Activated CD4-positive, alpha-beta T cell treated with anti-CD3 and anti-CD28 coated beads, Interleukin-2, amount 50 U/mL, for 16 hours (primary cell): ENCODE measurements at regions not wholly inside any gene's neighbourhood (a gene's known extent, or its start where the extent isn't known, plus 50 kb on each side); places are given as distances from the start of the nearest gene placed in this dataset.

Experiments used
- DNase-seq: peaks from one replicate; pipeline ENCODE4 v3.0.0-alpha.2; 2020

GRCh38 chr17:79500745-79501618, 109.9 kb downstream of the RBFOX3 start:
- no peak for DNase-seq

- DNase-seq = no peak
Observed at GRCh38 chr17:79498854-79499253, 112.0 kb downstream of the RBFOX3 start.

GRCh38 chr17:79497777-79498348, 113.0 kb downstream of the RBFOX3 start:
- DNase-seq = no peak

GRCh38 chr17:79496422-79497005, 114.3 kb downstream of the RBFOX3 start:
- DNase-seq = no peak

- DNase-seq = no peak
Observed at GRCh38 chr17:79495665-79496064, 115.2 kb downstream of the RBFOX3 start.

- no peak for DNase-seq
Observed at GRCh38 chr17:79491006-79491405, 119.8 kb downstream of the RBFOX3 start.

DNA sequence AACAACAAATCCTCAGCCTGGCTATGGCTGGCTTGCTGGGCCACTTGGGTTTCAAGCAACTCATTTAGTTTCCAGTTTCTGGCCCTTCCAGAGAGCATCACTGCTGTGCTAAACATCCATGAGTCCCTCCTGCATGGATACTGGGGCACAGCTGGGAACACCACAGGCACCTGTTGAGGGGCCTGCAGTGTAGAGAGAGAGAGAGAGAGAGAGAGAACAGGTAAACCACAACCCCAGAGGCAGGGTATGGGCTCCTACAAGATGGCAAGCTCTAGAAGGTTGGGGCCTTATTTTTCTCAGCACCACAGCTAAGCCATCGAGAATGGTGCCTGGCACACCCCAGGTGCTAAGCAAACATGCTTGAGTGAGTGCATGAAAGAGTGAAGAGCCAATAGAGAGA, 120.3 kb downstream of the RBFOX3 start:
- DNase-seq = no peak

DNA sequence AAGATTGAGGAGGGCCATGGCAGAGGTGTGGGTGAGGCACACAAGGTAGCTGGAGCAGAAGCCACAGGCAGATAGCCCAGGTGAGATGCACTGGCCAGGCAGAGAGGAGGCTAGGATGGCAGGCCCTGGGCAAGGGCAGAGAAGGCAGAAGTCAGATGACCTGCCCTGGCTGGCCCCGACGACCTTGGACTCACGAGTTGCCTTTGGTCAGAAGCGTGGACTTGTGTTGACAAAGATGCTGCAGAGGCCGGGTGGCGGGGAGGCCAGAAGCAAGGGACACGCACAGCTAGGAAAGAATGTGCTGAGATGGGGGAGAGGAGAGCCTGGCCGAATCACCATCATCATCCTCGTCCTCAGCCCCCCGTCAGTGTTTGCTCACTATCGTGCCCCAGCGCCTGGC, 123.7 kb downstream of the RBFOX3 start:
- DNase-seq = no peak

- DNase-seq = no peak
Observed at GRCh38 chr17:79485991-79486390, 124.9 kb downstream of the RBFOX3 start.

DNA sequence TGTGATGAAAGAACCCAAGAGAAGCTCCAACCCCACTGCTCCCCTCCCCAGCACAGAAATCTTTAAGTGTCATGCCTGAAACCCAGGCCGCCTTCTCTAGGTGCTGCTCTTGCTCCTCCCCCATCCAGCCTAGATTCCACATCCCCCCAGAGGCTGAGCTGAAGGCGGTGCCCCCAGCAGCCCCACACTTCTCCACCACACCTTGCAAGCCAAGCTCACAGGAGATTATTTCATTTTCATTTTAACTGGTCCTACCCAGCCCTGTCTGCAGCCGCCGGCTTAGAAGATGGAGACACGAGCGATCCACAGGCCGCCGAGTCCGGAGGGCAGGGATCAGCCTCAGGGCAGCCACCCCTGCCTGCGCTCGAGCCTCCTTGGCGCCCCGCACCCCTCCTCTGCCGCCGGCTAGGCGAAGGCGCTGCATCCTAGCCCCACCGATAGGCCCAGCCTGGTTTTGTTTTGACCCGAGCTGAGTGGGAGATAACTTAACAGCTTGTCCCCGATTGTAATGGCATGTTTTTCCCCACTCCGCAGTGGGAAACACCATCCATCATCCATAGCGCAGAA, 125.3 kb downstream of the RBFOX3 start:
- DNase-seq = no peak

- DNase-seq = no peak
Observed at GRCh38 chr17:79484600-79485418, 126.0 kb downstream of the RBFOX3 start.

DNA sequence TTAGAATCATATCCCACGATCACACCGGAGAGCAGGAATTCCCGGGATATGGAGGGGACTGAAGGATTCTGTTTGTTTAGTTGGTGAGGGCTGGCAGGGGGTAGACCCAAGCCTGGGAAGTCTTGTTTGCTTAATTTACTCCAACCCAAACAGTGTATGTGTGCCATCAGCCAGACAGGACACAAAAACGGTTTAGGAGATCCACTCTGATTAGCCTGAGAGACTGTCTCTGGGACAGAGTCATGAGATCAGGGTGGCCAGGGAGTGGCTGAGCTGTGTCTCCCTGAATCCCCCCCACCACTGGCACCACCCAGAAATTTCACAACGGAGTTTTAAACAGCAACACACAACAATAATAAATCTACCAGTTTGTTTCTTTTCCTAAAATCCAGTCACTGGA, 127.0 kb downstream of the RBFOX3 start:
- DNase-seq = no peak

DNA sequence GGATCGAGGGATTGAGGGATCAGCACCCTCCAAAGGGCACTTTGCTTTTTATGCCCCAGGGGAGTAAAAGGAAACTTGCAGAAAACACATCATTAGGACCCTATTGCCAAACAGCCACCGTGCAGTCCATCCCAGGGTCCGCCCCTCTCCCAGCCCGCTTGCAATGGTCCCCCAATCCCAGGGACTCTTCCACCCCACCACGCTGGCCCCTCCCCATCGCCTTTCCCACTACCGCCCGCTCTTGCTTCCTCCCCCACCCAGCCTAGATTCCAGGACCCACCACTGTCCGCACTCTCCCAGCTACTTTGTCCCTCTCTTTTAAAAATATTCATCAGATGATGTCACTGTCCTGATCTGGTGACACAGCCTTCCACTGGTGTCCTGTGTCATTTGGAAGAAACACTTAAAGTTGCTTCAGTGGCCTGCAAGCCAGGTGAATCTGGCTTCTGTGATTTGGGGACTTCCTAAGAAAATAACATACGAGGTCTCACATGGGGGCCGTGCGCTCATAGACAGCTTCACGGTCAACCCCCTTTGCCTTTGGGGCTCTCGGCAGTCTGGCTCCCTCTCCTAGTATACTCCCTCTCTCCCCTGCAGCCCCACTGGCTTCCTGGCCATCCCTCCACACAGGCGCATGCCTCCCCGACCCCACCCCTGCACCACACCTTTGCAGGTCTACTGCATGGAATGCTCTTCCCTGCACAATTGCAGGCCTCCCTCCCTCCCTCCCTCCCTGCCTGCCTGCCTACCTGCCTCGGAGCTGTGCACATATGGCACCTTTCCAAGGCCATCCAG, 127.9 kb downstream of the RBFOX3 start:
- no peak for DNase-seq

- no peak for DNase-seq
Observed at GRCh38 chr17:79479876-79480275, 131.0 kb downstream of the RBFOX3 start.

GRCh38 chr17:79478841-79479240, 132.0 kb downstream of the RBFOX3 start:
- DNase-seq = no peak

DNA sequence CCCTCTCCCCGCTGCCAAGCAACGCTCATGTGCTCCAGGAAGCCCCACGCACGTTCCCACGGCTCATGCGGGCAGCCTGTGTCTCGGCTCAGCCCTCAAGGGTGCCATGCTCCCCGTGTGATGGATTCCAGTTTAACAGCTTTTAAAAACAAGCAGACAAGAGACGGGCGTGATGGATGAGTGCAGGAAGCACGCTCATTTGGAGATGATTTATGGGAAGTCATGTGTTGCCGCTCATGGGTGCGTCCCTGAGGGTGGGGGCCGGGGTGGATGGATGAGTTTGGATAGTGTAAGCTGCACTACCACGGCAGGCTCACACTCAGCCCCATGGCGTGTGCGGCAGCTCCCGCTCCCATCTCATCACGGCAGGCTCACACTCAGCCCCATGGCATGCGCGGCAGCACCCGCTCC, 132.8 kb downstream of the RBFOX3 start:
- DNase-seq = no peak

DNA sequence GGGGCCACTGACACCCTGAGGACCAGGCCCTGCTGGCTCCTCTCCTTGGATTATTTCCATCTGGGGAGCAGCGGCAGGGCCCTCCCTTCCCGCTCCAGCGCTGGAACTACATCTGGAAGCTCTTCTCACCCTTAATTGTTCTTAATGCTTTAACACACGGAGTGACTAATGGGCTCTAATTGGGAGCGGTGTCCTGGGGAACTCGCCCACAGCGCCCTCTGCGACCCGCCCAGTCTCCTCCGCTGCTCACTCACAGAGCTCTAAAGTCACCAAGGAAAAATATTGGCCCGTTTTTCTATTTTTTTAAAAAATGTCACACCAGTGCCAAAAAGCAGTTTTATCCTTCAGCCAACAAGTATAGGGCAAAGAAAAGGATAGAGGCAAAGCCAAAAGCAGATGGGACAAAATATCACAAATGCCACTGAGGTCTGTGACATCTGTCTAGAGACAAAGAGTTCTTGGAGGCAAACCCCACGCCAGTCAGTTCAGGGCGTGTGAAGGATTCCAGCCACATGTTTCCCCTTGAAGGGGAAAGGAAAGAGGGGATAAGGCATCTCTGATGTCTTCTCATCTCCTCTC, 134.7 kb downstream of the RBFOX3 start:
- DNase-seq = no peak

DNA sequence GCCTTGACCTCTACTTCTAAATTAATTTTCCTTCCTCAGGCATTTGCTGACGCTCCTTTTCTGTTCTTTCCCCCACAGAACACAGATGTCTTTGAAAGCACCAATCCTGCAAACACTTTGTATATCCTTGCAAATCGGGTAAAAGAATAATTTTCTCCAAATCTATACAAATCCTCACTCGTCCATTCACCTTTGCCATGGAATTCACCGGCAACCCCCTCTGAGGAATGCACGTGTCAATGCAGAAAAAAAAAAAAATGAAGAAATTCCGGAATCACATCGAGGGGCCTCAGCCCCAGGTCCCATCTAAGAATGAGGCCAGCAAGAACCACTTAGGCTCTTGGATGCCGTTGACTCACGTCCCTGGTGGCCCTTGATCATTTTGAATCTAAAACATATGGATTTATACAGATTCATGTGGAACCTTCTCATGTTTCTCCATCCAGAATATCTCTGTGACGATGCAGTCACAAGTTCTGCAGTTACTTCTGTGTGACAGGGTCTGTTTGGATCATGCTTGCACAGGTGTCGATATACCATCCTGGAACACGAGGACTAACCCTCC, 136.9 kb downstream of the RBFOX3 start:
- DNase-seq = no peak

DNA sequence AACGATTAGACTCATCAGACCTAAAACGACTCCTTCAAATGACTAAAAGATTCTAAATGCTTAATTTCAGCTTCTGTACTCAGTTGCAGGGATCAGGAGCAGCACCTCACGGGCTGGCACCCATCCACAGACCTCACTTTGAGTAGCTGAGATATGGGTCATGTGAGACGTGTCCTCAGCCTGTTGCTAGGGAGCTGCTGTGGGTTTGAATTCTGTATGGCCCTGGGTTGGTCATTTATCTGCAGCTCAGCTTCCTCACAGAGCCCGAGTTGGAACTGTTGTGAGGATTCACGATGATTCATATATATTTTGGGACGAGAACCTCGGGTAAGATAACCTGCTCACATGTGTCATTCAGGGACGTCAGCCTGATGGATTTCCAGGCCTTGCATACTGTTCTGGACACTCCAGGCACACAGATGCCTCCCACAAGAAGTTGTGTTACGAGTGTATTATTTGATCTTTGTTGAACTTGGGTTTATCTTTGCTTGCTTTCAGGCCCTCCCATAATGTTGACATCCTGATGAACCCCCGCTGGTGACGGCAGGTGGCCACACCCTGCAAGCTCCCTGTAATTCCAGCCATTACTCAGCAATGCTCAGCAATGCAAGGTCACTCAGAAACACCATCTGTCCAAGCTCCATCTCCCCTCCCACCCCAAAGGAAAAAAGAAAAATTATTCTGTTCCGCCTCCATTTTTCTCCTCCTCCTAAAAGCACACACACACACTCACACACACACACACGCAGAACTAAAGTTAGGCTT, 137.6 kb downstream of the RBFOX3 start:
- DNase-seq = no peak

- no peak for DNase-seq
Observed at GRCh38 chr17:79470754-79471153, 140.1 kb downstream of the RBFOX3 start.

- DNase-seq = no peak
Observed at GRCh38 chr17:79469646-79470045, 141.2 kb downstream of the RBFOX3 start.
